ENCODE measurements at regions not wholly inside any gene's neighbourhood (a gene's known extent, or its start where the extent isn't known, plus 50 kb on each side); places are given as distances from the start of the nearest gene placed in this dataset.
"Not testable (repeated sequence)": the region's sequence is repeated elsewhere in the genome, so short reads cannot be mapped to it uniquely, and the experiment has no call there.

DNA sequence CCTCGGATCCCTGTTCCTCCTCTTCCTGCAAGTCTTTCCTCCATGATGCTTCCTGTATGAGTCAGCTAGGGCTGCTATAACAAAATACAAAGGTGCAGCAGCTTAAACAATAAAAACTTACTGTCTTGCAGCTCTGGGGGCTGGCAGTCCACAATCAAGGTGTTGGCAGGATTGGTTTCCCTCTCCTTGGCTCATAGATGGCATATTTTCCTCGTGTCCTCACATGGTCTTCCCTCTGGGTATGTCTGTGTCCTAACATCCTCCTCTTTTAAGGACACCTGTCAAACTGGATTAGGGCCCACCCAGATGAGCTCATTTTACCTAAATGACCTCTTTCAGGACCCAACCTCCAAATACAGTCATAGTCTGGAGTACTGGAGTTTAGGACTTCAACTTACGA is 117.5 kb downstream of the MED10 start:
- H3K36me3 Mint-ChIP-seq = no peaks in the 10 kb centered on the region
- H3K4me3 Mint-ChIP-seq = no peak overlapping the region
- H3K27ac Mint-ChIP-seq = no peak overlapping the region
- no peaks in the 10 kb centered on the region for H3K4me1 Mint-ChIP-seq (ENCODE audit: low read depth)
- H3K9me3 Mint-ChIP-seq (ENCODE audit: low read depth) = no peaks in the 10 kb centered on the region
- no peaks in the 10 kb centered on the region for H3K27me3 Mint-ChIP-seq

DNA sequence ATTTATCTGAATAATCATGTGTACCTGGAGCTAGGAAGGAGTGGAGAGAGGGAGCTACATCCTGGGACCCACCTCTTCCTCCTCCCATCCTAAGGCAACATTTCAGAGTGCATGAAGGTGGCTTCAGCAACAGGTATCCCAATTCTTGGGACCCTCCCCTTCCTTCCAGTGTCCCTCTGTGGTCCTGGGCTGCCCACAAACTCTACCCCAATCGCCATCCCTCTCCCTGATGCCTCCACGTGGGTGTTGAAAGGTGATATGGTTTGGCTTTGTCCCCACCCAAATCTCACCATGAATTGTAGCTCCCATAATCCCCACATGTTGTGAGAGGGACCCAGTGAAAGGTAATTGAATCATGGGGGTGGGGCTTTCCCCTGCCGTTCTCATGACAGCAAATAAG is 121.4 kb downstream of the MED10 start:
- Mint-ChIP-seq H3K4me3 (no peak overlapping the region), H3K36me3 (no peaks in the 10 kb centered on the region), H3K27me3 (no peaks in the 10 kb centered on the region), H3K9me3 (ENCODE audit: low read depth) (no peaks in the 10 kb centered on the region), H3K4me1 (ENCODE audit: low read depth) (no peaks in the 10 kb centered on the region), H3K27ac (no peak overlapping the region)

DNA sequence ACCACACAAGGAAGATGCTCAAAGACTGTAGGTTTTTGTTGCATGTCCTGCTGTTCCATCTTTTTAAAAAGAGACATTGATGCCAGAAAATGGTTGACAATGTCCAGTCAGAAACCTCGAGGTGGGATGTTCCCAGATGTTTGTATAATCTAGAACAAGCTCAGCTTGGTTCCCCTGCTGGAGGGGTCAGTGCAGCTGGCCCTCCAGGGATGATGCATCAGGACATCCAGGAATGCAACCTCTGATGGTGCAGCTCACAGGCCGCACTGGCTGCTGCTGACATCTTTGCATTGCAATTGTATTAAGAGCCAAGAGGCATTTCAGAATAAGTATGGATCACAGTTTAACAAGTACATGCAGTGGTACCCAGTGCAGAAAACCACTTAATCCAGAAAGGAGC is 122.4 kb downstream of the MED10 start:
- Mint-ChIP-seq H3K27me3 (peaks cover 2% of the 10 kb centered on the region), H3K9me3 (ENCODE audit: low read depth) (no peaks in the 10 kb centered on the region), H3K4me1 (ENCODE audit: low read depth) (no peaks in the 10 kb centered on the region)

DNA sequence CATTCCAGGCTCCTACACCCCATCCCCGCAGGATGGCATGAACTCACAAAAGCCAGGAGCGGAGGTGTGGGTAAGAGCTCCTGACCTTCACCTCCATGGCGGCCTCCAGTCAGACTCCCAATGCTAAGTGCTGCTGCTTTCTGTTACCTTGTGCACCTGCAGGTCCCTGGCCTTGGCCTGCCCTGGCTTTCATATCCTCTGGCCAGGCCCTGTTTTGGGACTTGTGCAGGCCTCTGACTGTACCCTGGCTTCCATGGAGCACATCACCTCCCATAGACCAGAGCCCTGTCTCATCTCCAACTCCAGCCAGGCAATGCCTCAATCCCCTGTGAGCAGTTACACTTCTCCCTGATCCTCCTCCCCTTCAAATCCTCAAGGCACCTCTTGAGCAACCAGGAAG is 124.5 kb downstream of the MED10 start:
- Mint-ChIP-seq H3K27ac (no peak overlapping the region), H3K4me3 (no peak overlapping the region), H3K4me1 (ENCODE audit: low read depth) (no peaks in the 10 kb centered on the region), H3K36me3 (no peaks in the 10 kb centered on the region), H3K27me3 (peaks cover 3% of the 10 kb centered on the region), H3K9me3 (ENCODE audit: low read depth) (no peaks in the 10 kb centered on the region)

More for the DNA sequence above, 122.4 kb downstream of the MED10 start:
- Mint-ChIP-seq H3K36me3 (no peaks in the 10 kb centered on the region), H3K27ac (no peak overlapping the region), H3K4me3 (no peak overlapping the region)

DNA sequence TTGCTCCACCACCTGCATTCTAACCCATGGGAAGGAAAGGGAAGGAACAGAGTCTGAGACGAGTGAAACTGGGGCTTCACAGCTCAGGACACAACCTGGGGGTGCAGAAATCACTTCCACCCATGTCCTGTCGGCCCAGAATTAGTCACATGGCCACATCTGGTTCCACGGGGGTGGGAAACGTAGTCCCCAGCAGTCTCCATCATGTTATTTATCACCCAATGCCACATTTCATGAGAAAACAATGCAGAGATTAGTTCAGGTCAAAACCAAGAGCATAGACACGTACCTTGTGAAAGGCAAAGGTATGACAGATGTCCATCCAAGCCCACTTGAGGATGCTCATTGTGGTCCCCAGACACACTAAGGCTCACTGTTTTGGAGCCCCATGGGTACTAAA is 125.1 kb downstream of the MED10 start:
- H3K27ac Mint-ChIP-seq = no peak overlapping the region
- no peaks in the 10 kb centered on the region for H3K36me3 Mint-ChIP-seq
- H3K9me3 Mint-ChIP-seq (ENCODE audit: low read depth) = no peaks in the 10 kb centered on the region
- no peak overlapping the region for H3K4me3 Mint-ChIP-seq
- H3K27me3 Mint-ChIP-seq = peaks cover 3% of the 10 kb centered on the region
- no peaks in the 10 kb centered on the region for H3K4me1 Mint-ChIP-seq (ENCODE audit: low read depth)

DNA sequence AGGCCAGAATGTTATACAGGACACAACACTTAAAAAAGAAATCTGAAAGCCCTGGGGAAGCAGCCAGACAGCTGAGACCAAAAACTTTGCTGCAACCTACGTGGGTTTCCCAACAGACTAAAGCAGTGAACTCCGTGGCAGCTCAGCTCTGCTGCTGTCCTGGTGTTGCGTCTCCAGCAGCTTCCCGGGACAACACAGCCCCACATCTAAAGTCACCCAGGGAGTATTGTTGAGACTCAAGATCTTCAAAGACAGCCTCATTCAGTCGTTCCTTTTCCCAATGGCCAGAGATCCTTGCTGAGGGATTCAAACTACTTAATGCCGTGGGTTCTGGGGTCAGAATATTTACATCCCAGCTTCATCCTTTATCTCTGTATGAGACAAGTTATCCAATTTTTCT is 125.8 kb downstream of the MED10 start:
- no peak overlapping the region for H3K4me3 Mint-ChIP-seq
- H3K4me1 Mint-ChIP-seq (ENCODE audit: low read depth) = no peaks in the 10 kb centered on the region
- H3K27ac Mint-ChIP-seq = no peak overlapping the region
- H3K27me3 Mint-ChIP-seq = peaks cover 3% of the 10 kb centered on the region
- no peaks in the 10 kb centered on the region for H3K36me3 Mint-ChIP-seq
- no peaks in the 10 kb centered on the region for H3K9me3 Mint-ChIP-seq (ENCODE audit: low read depth)

DNA sequence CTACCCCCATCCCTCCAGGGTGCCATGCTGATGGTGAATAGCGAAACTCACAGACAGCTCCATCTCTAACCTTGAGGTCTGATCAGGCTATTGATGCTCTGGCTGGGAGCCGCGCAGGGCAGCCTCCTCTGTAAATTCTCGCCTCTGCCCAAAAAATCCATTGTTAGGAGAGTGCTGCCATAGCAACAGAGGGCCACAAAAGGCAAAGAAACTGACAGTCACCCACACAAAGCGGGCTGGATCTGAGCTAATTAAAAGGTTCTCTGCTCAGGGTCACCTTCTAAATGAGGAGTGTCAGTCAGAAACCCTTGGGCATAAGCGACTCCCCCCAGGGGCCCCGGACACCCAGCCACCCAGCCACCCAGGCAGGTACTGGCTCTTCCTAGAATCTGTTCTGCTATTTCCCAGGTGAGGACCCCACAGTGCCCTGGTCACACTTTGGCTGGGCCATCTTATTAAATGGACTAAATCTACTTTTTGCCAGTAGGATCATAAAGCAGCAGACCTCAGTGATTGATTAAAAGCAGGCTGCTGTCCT is 126.7 kb downstream of the MED10 start:
- no peaks in the 10 kb centered on the region for H3K4me1 Mint-ChIP-seq (ENCODE audit: low read depth)
- no peaks in the 10 kb centered on the region for H3K36me3 Mint-ChIP-seq
- H3K9me3 Mint-ChIP-seq (ENCODE audit: low read depth) = no peaks in the 10 kb centered on the region
- H3K27ac Mint-ChIP-seq = no peak overlapping the region
- H3K4me3 Mint-ChIP-seq = no peak overlapping the region
- peaks cover 3% of the 10 kb centered on the region for H3K27me3 Mint-ChIP-seq

DNA sequence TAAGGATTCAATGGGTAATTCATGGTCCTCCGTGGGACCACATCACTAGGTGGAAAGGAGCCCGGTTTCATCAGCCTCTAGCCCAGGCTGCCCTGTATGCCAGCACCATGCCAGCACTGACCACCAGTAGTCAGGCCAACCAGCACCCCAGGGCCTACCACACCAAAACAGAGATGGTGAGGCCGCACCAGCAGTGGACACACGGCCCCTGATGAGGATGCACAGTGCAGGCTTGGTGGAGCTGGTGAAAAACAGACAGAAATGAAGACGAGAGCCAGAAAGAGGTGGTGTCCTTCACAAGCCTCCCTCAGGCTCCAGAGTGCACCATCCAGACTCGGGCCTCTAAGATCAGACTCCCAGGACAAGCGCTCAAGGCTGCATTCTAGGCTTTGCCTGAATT is 128.2 kb downstream of the MED10 start:
- Mint-ChIP-seq H3K27ac (no peak overlapping the region), H3K9me3 (ENCODE audit: low read depth) (no peaks in the 10 kb centered on the region), H3K4me1 (ENCODE audit: low read depth) (no peaks in the 10 kb centered on the region), H3K36me3 (no peaks in the 10 kb centered on the region), H3K27me3 (peaks cover 3% of the 10 kb centered on the region), H3K4me3 (no peak overlapping the region)

DNA sequence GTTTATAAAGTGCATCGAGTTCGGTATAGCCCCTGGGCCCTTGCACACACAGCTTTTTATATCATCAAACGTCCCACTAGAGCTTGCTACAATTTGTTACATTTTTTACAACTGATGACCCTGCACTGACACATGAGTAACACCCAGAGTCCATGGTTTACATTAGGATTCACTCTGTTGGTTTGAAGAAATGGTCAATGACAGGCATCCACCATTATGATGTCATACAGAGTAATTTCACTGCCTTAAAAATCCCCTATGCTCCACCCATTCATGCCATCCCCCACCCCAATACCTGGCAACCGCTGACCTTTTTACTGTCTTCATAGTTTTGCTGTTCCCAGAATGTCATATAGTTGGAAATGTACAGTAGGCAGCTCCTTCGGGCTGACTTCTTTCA is 130.2 kb downstream of the MED10 start:
- no peaks in the 10 kb centered on the region for H3K36me3 Mint-ChIP-seq
- H3K27me3 Mint-ChIP-seq = peaks cover 3% of the 10 kb centered on the region
- no peak overlapping the region for H3K4me3 Mint-ChIP-seq
- no peaks in the 10 kb centered on the region for H3K4me1 Mint-ChIP-seq (ENCODE audit: low read depth)
- H3K9me3 Mint-ChIP-seq (ENCODE audit: low read depth) = no peaks in the 10 kb centered on the region
- H3K27ac Mint-ChIP-seq = no peak overlapping the region

DNA sequence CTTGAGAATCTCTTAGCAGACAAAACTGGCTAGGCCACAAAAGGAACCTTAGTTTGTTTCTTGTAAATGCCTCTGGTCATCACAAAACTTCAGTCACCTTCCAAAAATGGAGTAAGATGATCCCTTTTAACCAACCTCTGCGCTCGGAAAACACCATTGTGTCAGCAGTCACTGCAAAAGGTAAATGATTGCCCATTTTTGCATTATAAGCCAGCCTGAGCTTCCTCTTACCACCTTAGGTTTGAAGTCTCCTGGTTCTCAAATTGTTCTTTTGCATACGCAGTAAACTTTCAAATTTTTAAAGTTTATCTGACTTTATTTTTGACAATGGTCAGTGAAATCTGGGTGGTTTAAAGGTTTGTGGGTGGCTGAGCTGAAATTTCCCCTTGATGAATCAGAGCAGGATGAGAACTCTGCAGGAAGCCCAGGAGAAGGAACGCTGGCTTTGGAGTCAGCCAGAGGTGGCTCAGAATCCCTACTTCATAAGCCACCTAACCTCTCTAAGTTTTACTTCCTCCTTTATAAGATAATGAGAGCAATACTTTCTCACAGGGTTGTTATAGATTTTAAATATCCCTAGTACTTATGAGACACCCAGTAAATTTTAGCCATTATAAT is 131.4 kb downstream of the MED10 start:
- Mint-ChIP-seq H3K27me3 (peaks cover 3% of the 10 kb centered on the region), H3K36me3 (no peaks in the 10 kb centered on the region), H3K9me3 (ENCODE audit: low read depth) (no peaks in the 10 kb centered on the region), H3K4me3 (no peak overlapping the region), H3K27ac (no peak overlapping the region), H3K4me1 (ENCODE audit: low read depth) (no peaks in the 10 kb centered on the region)

DNA sequence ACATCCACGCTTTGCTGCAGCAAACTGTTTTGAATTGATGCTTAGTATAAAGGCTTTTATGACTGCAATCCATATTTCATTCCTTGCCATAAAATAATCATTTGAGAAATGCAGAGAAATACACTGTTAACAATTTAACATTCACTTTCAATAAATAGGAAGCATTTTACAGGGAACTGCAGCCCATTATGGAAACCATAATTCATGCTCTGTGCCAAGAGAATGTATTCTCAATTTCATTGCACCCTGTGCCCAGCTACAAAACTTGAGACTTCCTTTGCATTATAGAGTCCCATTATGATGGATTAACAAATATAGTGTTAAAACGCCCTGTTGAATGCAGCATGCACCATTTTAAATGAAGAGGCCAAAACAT is 134.0 kb downstream of the MED10 start:
- H3K4me1 Mint-ChIP-seq (ENCODE audit: low read depth) = no peaks in the 10 kb centered on the region
- H3K36me3 Mint-ChIP-seq = no peaks in the 10 kb centered on the region
- no peaks in the 10 kb centered on the region for H3K27me3 Mint-ChIP-seq
- no peak overlapping the region for H3K4me3 Mint-ChIP-seq
- H3K9me3 Mint-ChIP-seq (ENCODE audit: low read depth) = no peaks in the 10 kb centered on the region
- H3K27ac Mint-ChIP-seq = no peak overlapping the region

DNA sequence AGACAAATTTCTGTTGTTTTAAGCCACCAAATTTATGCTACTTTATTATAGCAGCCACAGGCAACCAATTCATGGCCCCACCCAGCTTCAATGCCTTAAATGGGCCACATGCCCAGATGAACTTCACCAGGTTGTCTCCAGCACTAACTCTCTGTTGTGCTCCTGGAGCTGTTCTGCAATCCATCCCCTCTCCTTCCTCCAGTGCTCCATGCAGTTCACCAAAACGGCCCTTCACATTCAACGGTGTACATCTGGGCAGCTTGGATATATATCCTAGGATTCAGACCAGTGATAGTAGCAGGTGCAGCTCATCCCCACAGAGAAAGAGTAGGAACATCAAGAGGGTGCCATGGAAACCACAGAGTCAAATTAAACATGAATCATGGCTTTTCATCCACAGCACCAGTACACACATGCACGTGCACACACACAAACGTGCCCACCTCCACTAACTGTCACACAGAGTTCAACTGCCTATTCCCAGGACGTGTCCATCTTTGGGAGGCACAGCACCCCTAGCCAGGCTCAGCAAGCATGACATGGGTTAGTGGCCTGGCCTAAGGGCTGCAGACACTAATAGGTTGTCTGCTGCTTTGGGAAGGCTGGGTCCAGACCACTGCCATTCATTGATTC is 134.5 kb downstream of the MED10 start:
- H3K27ac Mint-ChIP-seq = no peak overlapping the region
- H3K36me3 Mint-ChIP-seq = no peaks in the 10 kb centered on the region
- H3K27me3 Mint-ChIP-seq = no peaks in the 10 kb centered on the region
- no peaks in the 10 kb centered on the region for H3K4me1 Mint-ChIP-seq (ENCODE audit: low read depth)
- H3K4me3 Mint-ChIP-seq = no peak overlapping the region
- no peaks in the 10 kb centered on the region for H3K9me3 Mint-ChIP-seq (ENCODE audit: low read depth)

DNA sequence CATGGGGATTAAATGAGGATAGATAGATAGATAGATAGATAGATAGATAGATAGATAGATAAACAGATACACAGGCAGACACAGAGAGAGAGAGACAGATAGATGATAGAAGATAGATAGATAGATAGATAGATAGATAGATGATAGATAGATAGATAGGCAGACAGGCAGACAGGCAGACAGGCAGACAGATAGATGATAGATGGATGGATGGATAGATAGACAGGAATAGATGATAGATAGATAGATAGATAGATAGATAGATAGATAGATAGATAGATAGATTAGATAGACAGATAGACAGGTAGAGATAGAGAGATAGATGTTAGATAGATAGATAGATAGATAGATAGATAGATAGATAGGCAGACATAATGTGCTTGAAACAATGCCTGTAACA is 137.3 kb downstream of the MED10 start:
- H3K27ac Mint-ChIP-seq; H3K4me3 Mint-ChIP-seq; H3K36me3 Mint-ChIP-seq; H3K27me3 Mint-ChIP-seq; H3K9me3 Mint-ChIP-seq (ENCODE audit: low read depth); H3K4me1 Mint-ChIP-seq (ENCODE audit: low read depth): not testable (repeated sequence)

DNA sequence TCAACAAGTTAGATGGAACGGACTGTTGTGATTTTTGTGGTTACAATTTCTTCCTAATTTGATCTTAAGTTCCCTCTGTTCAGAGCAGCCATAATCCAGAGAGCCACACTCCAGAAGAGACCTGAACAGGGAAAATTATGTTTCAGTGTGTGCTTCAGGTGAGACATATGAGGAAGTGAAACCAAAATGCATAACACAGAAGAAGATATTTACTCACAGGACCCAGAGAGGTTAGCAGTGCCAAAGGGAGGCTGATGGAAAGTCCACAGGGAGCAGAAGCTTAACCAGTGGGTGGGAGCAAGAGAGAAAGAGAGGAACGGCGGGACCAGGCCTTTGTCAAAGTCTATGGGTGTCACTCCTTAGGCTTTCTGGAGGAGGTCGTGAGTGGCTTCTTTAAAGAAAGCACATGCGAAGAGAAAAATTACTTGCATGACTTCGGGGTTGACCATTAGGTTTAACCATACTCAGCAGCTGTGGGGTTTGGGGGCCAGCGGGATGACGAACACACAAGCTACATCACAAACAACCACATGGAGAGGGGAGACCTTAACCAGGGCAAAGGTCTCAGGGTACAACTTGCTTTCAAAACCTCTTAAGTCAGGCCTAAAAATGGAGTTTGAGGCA is 141.4 kb downstream of the MED10 start:
- H3K27me3 Mint-ChIP-seq = peaks cover 5% of the 10 kb centered on the region
- no peak overlapping the region for H3K27ac Mint-ChIP-seq
- no peaks in the 10 kb centered on the region for H3K4me1 Mint-ChIP-seq (ENCODE audit: low read depth)
- no peaks in the 10 kb centered on the region for H3K36me3 Mint-ChIP-seq
- no peak overlapping the region for H3K4me3 Mint-ChIP-seq
- no peaks in the 10 kb centered on the region for H3K9me3 Mint-ChIP-seq (ENCODE audit: low read depth)

DNA sequence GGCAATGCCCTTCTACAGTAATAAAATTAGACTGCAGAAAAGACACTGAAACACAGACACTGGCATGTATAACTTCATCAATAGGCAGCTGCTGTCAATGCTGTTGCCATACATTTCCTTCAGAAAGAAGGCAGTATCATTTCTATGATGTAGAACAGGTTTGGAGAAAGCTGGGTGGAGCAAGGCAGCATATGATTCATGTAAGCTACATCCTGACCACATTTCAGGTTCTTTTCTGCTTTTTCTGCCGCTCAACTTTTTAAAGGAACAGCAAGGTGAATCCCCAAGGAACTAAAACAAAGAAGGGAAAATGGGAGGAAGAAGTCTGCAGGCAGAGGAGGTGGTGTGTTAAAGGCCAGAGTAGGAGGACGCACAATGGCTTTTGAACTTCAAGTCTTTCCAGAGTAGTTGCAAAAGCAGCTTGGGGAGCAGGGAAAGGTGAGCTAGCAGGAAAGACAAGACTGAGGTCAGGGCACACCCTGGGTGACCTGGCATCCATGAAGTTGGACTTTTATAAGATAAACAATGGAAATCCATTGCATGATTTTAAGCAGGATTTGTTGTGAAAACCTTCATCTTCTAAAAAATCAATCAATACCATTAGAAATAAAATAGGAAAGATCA is 142.1 kb downstream of the MED10 start:
- H3K4me3 Mint-ChIP-seq = no peak overlapping the region
- H3K27ac Mint-ChIP-seq = no peak overlapping the region
- H3K36me3 Mint-ChIP-seq = no peaks in the 10 kb centered on the region
- no peaks in the 10 kb centered on the region for H3K4me1 Mint-ChIP-seq (ENCODE audit: low read depth)
- no peaks in the 10 kb centered on the region for H3K9me3 Mint-ChIP-seq (ENCODE audit: low read depth)
- H3K27me3 Mint-ChIP-seq = peaks cover 5% of the 10 kb centered on the region
